SK-N-MC (cell line): ENCODE measurements at regions not wholly inside any gene's neighbourhood (a gene's known extent, or its start where the extent isn't known, plus 50 kb on each side); places are given as distances from the start of the nearest gene placed in this dataset.
"Not testable (repeated sequence)": the region's sequence is repeated elsewhere in the genome, so short reads cannot be mapped to it uniquely, and the experiment has no call there.

ENCODE experiments used
- EZH2 ChIP-seq: fragments of 200-600 bp; sonication (generic); IDR thresholded peaks from one replicate; pipeline ENCODE4 v1.6.1; 2017; ENCODE audit warnings: antibody characterized with exemption
- FOXP2 ChIP-seq: optimal IDR thresholded peaks from 2 replicates; pipeline ENCODE3; 2011; ENCODE audit warnings: mild to moderate bottlenecking, moderate library complexity; ENCODE audit not compliant: insufficient read depth; ENCODE audit errors: extremely low read length, control extremely low read depth
- POLR2AphosphoS5 ChIP-seq: IDR thresholded peaks from 2 replicates; pipeline ENCODE4 v1.6.1; 2012; ENCODE audit warnings: mild to moderate bottlenecking, low read depth, low read length, borderline replicate concordance

DNA sequence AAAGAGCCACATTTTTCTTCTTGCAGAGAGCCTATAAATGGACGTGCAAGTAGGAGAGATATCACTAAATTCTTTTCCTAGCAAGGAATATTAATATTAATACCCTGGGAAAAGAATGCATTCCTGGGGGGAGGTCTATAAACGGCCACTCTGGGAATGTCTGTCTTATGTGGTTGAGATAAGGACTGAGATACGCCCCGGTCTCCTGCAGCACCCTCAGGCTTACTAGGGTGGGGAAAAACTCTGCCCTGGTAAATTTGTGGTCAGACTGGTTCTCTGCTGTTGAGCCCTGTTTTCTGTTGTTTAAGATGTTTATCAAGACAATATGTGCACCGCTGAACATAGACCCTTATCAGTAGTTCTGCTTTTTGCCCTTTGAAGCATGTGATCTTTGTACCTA lies 75.6 kb downstream of the ZNF467 start:
- not testable (repeated sequence) for TF ChIP-seq EZH2, POLR2AphosphoS5, FOXP2
